Ishikawa (cell line): ENCODE measurements at regions not wholly inside any gene's neighbourhood (a gene's known extent, or its start where the extent isn't known, plus 50 kb on each side); places are given as distances from the start of the nearest gene placed in this dataset.

Experiments used
- EP300 ChIP-seq: IDR thresholded peaks from 2 replicates; pipeline ENCODE4 v1.6.1; 2012; ENCODE audit warnings: borderline replicate concordance
- RAD21 ChIP-seq: IDR thresholded peaks from 2 replicates; pipeline ENCODE4 v1.6.1; 2012; ENCODE audit warnings: low read depth
- TCF12 ChIP-seq: IDR thresholded peaks from 2 replicates; pipeline ENCODE4 v1.6.1; 2012; ENCODE audit warnings: low read depth
- YY1 ChIP-seq: IDR thresholded peaks from 2 replicates; pipeline ENCODE4 v1.6.1; 2012; ENCODE audit warnings: low read depth
- TF ChIP-seq, protein P1 (sequence below): IDR thresholded peaks from 2 replicates; pipeline ENCODE4 v1.6.1; 2012
- TF ChIP-seq, protein P2 (sequence below): IDR thresholded peaks from 2 replicates; pipeline ENCODE4 v1.6.1; 2012; ENCODE audit warnings: low read depth, mild to moderate bottlenecking

GRCh38 chr3:30154853-30155252 is 451.5 kb upstream of the TGFBR2 start:
- no peak for TF ChIP-seq TCF12
- TF ChIP-seq RAD21 = no peak
- TF ChIP-seq EP300 = no peak
- TF ChIP-seq, protein P1, sequence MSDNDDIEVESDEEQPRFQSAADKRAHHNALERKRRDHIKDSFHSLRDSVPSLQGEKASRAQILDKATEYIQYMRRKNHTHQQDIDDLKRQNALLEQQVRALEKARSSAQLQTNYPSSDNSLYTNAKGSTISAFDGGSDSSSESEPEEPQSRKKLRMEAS = no peak
- TF ChIP-seq, protein P2, sequence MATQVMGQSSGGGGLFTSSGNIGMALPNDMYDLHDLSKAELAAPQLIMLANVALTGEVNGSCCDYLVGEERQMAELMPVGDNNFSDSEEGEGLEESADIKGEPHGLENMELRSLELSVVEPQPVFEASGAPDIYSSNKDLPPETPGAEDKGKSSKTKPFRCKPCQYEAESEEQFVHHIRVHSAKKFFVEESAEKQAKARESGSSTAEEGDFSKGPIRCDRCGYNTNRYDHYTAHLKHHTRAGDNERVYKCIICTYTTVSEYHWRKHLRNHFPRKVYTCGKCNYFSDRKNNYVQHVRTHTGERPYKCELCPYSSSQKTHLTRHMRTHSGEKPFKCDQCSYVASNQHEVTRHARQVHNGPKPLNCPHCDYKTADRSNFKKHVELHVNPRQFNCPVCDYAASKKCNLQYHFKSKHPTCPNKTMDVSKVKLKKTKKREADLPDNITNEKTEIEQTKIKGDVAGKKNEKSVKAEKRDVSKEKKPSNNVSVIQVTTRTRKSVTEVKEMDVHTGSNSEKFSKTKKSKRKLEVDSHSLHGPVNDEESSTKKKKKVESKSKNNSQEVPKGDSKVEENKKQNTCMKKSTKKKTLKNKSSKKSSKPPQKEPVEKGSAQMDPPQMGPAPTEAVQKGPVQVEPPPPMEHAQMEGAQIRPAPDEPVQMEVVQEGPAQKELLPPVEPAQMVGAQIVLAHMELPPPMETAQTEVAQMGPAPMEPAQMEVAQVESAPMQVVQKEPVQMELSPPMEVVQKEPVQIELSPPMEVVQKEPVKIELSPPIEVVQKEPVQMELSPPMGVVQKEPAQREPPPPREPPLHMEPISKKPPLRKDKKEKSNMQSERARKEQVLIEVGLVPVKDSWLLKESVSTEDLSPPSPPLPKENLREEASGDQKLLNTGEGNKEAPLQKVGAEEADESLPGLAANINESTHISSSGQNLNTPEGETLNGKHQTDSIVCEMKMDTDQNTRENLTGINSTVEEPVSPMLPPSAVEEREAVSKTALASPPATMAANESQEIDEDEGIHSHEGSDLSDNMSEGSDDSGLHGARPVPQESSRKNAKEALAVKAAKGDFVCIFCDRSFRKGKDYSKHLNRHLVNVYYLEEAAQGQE = no peak
- no peak for TF ChIP-seq YY1
